ENCODE measurements at regions not wholly inside any gene's neighbourhood (a gene's known extent, or its start where the extent isn't known, plus 50 kb on each side); places are given as distances from the start of the nearest gene placed in this dataset.

DNA sequence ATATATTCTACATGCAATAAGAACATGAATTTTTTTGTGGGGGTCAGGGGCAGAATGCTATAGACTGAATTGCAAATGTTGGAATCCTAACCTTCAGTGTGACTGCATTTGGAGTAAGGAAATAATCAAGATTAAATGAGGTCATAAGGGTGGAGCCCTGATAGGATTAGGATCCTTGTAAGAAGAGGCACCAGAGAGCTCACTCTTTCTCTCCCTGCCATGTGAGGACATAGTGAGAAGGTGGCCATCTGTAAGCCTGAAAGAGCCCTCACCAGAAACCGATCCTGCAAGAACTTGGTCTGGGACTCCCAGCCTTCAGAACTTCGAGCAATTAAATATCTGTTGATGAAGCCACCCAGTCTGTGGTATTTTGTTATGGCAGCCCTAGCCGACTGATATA is 70.3 kb upstream of the SOX13 start:
- TF ChIP-seq, protein P1, sequence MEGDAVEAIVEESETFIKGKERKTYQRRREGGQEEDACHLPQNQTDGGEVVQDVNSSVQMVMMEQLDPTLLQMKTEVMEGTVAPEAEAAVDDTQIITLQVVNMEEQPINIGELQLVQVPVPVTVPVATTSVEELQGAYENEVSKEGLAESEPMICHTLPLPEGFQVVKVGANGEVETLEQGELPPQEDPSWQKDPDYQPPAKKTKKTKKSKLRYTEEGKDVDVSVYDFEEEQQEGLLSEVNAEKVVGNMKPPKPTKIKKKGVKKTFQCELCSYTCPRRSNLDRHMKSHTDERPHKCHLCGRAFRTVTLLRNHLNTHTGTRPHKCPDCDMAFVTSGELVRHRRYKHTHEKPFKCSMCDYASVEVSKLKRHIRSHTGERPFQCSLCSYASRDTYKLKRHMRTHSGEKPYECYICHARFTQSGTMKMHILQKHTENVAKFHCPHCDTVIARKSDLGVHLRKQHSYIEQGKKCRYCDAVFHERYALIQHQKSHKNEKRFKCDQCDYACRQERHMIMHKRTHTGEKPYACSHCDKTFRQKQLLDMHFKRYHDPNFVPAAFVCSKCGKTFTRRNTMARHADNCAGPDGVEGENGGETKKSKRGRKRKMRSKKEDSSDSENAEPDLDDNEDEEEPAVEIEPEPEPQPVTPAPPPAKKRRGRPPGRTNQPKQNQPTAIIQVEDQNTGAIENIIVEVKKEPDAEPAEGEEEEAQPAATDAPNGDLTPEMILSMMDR (conservative IDR thresholded peaks at IDR 0.05 in 1 of 2, IDR thresholded peaks at IDR 0.05 in 1 of 2; ENCODE audit: low read depth in 1 of 2, low read length in 2 of 2) = no peak
- no peak for TF ChIP-seq EZH2 (IDR thresholded peaks at IDR 0.05; ENCODE audit: low read length, missing control alignments)

All from fibroblast of lung (primary cell).